T-helper 22 cell (primary cell): ENCODE measurements at regions not wholly inside any gene's neighbourhood (a gene's known extent, or its start where the extent isn't known, plus 50 kb on each side); places are given as distances from the start of the nearest gene placed in this dataset.

ENCODE experiments used
- DNase-seq: peaks from one replicate; pipeline ENCODE4 v3.0.0-alpha.2; 2020; ENCODE audit warnings: low read depth

DNA sequence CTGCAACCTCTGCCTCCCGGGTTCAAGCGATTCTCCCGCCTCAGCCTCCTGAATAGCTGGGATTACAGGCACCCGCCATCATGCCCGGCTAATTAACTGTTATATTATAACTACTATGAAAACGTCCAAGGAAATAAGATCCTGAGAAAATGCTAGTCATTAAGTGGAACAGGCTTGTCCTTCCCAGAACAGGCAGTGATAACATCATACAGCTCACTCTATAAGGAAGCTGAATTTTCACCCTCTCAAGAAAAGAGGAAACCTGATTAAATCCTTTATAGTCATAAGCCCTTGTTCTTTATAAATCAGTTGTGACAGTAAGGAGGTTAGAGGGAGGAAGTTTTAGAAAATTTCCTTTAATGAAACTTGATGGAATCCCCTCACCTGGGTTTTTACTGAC is 163.9 kb upstream of the CLINT1 start:
- no peak for DNase-seq

DNA sequence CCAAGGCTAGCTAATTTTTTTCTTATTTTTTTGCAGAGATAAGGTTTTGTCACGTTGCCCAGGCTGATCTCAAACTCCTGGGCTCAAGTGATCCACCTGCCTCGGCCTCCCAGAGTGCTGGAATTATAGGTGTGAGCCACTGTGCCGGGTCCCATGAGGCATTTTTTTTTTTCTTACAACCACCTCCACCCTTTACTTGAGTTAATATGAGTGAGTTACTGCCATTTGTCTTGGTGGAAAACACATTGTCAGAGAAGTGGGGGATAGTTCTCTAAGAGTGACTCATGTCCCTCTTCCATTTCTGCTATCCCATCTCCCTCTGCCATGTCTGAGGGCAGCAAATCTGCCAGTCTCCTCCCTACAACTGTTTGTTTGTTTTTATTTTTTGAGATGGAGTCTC is 163.4 kb upstream of the CLINT1 start:
- DNase-seq, result no peak

DNA sequence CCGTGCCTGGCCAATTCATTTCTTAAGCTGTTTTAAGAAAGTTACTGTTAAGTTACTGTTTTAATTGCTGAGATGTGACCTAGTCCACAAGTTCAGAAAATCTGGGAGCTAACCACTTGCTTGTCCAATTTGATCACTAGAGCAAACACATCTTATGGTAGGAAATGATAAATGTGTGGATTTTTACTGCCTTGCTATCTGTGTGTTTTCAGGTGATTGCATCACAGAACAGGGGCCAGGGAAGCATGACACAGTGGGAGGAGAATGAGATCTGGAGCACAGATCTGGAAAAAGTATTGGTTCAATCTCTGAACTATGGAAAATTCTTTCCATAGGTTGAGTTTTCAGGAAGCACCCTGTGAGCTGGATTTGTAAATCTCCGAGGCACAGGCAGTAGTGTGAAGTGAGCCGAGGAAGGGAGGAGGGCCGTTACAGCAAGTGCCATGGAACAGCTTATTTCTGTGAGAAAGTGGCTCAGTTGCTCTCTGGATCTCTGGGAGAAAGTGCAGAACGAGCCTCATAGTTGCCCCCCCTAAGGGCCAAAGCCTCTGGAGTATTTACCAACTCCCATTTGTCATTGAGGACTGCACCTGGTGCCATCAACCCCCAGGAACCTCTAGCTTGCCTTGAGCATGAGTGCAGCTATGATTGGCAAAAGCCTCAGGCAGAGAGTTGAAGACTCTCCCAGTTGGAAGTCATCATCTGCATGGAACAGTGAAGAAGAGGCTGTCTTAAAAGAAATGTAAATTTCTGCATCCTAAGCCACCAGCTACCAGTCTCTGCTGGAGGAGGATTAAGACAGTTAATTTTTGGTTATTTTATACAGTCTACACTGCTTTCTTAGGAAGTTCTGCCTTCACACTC is 161.8 kb upstream of the CLINT1 start:
- no peak for DNase-seq

GRCh38 chr5:158017469-158017868 is 158.5 kb upstream of the CLINT1 start:
- no peak for DNase-seq

DNA sequence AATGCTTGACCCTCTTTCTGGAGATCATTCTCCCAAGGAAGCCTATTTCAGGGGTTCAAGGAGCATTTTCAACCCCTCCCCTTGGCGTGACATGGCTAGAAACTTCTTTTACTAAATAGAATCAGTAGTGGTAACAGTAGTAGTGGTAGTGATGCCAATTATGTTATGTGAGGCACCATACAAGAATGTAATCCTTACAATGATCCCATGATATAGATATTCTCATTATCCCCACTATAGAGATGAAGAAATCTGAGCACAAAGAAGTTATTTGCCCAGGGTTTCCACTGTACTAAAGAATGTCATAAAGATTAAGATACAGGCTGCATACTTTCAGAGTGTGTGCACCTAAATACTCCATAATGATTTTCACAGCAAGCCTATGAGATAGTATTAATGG is 155.4 kb upstream of the CLINT1 start:
- no peak for DNase-seq

- no peak for DNase-seq
These were observed 155.0 kb upstream of the CLINT1 start for GRCh38 chr5:158013939-158014338.

DNA sequence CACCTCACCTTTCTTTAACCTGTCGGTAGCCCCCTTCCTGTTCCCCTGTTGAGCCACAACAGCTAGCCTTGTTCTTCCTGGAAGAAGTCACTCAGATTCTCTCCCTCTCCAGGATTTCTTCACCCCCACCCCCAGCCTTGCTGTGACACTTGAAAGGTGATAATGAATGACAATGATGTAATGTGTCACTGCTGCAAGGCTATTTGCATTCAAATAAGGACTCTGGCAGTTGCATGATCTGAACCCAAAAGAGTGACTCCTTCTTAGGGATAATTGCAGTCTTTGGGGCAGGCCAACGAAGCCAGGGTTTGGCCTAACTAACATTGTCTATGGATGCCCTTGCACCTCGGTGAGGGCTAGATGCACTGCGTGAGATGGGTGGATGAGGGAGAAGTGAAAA is 154.4 kb upstream of the CLINT1 start:
- DNase-seq, result no peak

DNA sequence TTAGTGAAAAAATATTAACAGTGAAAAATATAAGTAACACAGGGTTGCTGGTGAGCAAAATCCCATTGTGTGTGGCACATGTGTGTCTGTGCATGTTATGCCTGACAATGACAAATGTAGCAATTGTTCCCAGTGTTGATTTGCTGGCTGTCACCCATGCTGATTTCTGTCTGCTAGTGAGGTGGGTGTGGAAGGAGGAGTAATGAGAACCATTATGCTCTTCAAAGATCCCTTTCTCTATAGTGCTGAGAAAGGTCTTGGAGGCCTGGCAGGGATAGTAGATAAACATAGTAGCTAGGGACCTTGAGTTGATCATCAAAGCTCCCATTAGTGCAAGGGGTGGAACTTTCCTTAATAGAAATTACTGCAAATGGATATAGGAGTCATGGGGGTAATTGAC is 152.5 kb upstream of the CLINT1 start:
- DNase-seq, result no peak

DNA sequence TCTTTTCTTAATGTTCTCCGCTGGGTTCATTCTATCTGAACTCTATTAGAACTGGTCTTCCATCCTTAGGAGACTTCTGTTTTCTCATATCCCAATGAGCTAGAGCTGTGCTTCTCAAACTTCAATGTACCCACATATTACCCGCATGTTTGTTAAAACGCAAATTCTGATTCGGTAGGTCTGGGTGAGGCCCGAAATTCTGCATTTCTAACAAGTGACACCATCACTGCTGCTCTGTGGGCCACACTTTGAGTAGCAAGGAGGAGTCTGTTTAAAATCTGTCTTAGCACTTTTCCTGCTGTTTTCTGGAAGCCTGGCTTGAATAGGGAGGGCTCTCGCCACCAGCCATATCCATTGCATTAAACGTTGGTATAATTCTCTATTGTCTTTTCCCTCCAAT is 151.9 kb upstream of the CLINT1 start:
- DNase-seq, result no peak

DNA sequence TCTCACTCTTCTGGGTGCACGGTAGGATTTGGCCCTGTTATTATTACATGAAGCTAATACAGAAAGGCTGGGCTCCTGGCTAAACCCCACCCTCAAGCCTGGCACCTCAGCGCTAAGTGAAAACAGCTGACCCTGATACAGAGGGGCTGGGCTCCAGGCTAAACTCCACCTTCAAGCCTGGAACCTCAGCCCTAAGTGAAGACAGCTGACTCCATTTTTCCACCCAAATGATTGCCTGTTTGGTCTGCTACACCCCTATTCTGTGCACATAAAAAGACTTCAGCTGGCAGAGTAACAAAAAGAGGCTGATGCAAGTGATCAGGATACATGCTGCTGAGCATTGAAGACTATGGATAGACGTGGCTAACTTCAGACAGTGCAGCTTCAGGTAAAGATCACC is 148.4 kb upstream of the CLINT1 start:
- no peak for DNase-seq

GRCh38 chr5:157999696-158000095 is 140.8 kb upstream of the CLINT1 start:
- no peak for DNase-seq

GRCh38 chr5:157997991-157998504 is 139.1 kb upstream of the CLINT1 start:
- DNase-seq, result no peak

GRCh38 chr5:157994906-157995519 is 136.1 kb upstream of the CLINT1 start:
- no peak for DNase-seq

DNA sequence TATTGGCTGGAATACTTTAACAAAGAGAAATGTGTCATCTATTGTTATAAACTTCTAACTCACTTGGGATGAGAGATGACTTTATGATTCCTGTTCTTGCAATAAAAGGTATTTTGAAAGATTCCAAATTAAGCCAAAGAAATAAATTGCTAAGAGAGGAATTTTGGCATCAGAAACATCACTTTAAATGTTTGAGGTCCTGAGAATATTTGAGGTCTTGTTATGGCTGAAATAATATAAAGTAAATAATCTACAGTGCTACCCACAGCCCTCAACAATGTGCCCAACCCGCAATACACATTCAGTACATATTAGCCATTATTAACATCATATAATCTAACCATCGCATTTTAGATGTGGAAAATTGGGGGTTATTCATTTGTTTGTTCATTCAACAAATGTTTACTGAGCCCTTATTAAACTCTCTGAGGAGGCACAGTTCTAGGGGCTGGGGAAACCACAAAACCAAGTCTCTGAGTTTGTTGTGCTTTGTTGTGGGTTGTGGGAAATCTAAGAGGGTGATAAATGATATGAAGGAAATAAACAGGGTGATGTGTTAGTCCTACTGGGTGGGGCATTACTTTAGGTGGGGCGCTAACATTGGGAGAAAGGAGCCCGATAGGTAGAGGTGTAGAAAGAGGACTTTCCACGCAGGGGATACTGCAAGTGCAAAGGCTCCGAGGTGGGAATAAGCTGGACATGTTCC is 135.2 kb upstream of the CLINT1 start:
- peak; percentile 13 for DNase-seq

- DNase-seq, result no peak
These were observed 134.3 kb upstream of the CLINT1 start for GRCh38 chr5:157993201-157993600.

DNA sequence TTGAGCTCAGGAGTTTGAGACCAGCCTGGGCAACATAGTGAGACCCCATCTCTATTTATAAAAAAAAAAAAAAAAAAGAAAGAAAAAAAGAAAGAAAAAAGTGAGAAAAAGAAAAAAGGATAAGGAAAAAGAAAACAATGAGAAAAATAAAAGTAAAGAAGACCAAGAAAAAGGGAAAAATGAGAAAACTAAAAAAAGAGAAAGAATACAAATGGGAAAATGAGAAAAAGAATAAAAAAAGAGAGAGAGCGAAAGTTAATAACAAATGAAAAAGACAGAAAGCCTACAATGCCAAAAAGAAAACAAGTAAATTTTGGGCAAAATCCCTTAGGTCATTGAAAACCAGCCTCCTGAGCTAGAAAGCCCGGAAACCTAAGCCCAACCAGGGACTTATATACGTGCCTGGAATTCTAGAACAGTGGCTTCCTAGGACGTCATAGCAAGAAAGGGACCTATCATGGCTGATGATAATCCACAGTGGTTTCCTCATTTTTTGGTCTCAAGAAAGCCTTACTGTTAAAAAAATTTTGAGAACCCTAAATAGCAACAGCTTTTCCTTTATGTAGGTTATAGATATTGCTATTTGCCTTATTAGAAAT is 131.7 kb upstream of the CLINT1 start:
- DNase-seq, result no peak

- no peak for DNase-seq
These were observed 130.4 kb upstream of the CLINT1 start for GRCh38 chr5:157989296-157989695.

DNA sequence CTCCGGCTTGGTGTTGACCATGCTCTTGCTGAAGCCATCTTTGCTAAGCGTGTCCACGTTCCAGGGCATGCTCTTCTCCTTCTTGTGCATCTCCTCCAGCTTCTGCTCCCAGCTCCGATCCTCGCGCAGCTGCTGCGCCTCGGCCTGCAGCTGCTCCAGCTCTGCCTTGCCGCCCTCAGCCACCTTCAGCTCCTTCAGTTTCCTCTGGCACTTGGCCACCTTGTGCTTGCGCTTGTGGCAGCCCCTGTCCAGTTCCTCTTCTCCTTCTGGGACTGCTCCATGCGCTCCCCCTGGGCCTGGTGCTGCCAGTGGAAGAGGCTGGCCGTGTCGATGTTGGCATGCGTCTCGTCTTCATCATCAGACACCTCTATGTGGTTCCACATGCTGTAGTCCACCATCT is 128.3 kb upstream of the CLINT1 start:
- no peak for DNase-seq

- DNase-seq, result no peak
These were observed 127.6 kb upstream of the CLINT1 start for GRCh38 chr5:157986431-157986990.

- no peak for DNase-seq
These were observed 125.7 kb upstream of the CLINT1 start for GRCh38 chr5:157984611-157985010.

GRCh38 chr5:157983906-157984551 is 125.1 kb upstream of the CLINT1 start:
- DNase-seq, result no peak

- no peak for DNase-seq
These were observed 119.1 kb upstream of the CLINT1 start for GRCh38 chr5:157978061-157978460.
